ENCODE measurements at regions not wholly inside any gene's neighbourhood (a gene's known extent, or its start where the extent isn't known, plus 50 kb on each side); places are given as distances from the start of the nearest gene placed in this dataset.

DNA sequence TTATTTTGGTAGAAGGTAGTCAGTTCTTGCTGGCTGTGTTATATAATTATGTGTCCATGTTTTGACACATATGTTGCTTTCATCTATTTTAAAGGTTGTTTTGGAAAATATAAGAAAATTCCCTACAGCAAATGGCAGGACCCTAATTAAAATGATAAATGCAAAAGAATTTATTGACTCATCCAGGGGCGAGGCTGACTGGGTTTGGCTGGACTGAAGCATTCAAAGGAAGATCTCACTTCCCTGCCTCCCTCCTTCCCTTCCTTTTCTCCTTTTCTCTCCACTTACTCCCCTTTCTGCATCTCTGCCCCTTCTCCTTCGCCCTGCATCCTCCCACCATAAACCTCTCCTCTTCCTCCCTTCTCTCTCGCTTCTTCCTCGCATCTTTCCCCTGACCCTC, 129.6 kb downstream of the SNAPC1 start:
- no peak for DNase-seq

GRCh38 chr14:61893371-61893940, 131.2 kb downstream of the SNAPC1 start:
- DNase-seq, result no peak

GRCh38 chr14:61894452-61895077, 132.3 kb downstream of the SNAPC1 start:
- DNase-seq, result peak in 44 of 58 donors; percentile 2 to 81 (median 24)

GRCh38 chr14:61897300-61897699, 135.1 kb downstream of the SNAPC1 start:
- no peak for DNase-seq

DNA sequence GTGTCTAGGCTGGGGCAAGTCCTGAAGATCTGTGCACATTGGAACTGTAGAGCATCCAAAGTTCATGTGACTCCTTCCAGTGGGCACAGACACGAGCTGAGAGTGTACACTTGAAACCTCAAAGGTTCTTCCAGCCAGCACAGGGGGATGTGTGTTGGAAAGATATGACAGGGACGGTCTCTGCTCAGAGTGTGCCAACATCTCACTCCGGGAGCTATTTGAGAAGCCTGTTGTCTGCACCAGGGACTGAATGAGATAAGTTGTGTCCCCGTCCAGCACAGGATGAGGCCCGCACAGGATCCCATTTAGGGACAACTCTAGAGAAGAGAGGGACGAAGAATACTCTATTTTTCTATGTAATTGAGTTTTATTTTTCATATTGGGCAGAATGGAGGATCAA, 136.3 kb downstream of the SNAPC1 start:
- DNase-seq, result no peak

DNA sequence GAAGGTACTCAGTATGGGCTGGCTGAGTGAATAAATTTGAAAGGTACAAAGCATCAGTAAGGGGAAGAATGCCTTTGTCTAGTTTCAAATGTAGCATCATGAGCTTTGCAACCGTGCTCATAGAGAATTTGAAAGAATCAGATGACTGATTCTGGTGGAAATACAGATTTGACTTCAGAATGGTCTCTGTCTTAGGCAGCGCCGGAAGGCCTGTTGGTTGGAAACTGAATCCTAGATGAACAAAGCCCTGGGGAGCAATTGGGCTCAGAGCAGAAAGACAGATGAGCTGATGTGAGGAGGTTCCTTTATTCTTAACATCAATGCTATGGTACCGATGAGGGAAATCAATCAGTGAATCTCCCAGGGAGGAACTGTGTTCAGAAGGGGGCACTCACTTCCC, 137.3 kb downstream of the SNAPC1 start:
- no peak for DNase-seq

DNA sequence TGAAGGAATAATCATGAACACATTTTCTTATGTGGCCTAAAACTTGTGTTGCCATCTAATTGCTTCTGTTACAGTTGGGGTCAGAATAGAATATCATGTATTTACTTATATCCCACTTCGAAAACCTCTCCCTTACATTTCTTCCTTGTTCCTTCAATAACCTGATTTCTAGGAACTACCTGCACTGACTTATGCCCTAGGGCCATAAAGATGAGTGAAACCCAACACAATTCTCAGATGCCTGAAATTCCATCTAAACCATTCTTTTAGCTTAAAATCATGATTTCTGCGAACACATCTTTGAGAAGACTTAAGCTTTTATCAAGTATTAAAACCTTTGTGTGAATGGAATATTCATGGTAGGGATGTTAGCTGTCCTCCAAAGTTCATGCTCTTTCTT, 142.7 kb downstream of the SNAPC1 start:
- no peak for DNase-seq

GRCh38 chr14:61911574-61911973, 149.4 kb downstream of the SNAPC1 start:
- peak in 1 of 58 donors; percentile 14 for DNase-seq

- no peak for DNase-seq
Measured at GRCh38 chr14:61918998-61919397, 156.8 kb downstream of the SNAPC1 start.

- no peak for DNase-seq
Measured at GRCh38 chr14:61923348-61923747, 161.1 kb downstream of the SNAPC1 start.

GRCh38 chr14:61925043-61925442, 162.8 kb downstream of the SNAPC1 start:
- peak in 11 of 58 donors; percentile 0 to 26 (median 5) for DNase-seq

DNA sequence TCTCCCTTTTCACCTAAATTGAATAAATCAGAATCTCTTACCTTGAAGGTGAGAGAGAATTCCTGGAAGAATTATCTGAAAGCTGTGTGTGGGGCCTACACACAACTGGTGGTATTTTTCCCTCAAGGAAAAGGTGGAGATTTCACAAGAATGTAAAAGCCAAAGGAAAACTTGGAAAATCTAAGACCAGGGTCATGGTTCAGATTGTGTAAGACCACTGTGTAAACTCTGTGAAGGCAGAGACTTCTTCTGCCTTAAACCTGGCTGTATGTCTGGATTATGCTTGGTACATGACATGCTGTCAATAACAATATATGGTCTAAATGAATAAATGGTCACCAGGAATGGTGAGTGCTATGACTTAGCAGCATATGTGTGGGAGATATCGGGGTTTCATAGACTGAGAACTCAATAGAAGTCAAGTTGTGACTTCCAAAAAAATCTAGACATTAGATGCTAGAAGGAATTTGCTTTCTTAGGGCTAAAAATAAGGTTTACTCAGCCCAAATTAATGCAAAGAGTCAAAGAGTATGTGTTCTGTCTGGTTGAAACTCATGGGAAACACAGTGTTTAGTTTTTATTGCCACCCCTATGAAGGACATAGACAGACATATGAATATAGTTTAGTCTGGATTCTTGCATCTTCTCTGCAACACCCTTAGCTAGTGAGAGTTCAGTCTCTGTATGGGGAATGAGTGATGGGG, 163.7 kb downstream of the SNAPC1 start:
- no peak for DNase-seq

DNA sequence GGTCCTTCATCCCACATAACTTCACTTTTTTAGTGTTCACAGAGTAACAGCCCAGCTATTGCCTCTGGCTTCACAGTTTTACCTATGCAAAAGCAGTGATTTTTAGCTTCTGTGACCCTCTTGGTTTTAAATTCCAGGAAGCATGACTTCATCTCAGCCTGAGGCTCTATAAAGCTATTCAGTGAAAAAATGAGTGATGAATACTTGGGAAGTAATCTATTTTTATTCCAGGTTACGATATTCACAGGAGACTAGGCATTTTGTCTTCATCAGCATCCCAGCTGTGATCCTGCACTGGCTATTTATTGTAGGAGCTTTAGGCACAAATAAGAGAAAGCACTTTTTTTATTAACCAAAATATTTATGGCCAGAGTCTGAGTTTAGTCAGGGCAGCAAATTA, 164.8 kb downstream of the SNAPC1 start:
- DNase-seq, result no peak

DNA sequence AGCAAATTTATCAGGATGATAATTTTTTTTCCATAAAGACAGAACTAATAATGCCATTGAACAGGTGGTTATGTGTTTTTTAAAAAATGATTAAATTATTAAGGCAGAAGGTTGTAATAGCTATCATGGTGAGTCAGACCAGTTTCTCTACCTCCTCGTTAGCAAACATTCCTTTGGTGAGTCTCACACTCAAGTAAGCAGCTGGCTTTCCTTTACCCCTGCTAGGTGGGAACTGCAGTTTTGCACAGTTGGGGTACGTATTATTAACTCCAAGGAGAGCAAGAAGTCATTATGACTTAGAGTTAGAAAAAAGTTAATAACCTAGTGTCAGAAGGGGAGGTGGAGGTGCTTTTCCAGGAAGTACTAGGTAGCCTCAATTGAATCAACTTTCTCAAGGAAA, 165.3 kb downstream of the SNAPC1 start:
- no peak for DNase-seq

DNA sequence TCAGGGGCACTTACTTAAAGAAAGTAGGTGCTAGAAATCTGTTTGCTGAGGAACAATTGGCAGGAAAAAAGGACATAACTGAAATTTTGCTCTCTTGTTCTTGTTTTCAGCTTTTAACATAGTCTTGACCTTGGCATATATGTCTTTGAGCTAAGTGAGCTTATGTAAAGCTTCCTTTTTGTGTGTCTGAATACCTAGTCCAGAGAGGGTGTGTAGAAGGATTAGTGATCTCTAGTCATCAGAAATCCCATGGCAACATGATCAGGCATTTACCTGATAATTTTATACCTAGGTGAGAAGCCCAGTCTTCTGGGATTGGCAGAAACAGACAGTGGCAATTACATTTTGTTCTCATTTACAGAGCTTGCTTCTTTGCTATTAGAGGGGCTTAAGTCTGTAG, 166.1 kb downstream of the SNAPC1 start:
- DNase-seq, result no peak

GRCh38 chr14:61928701-61929100, 166.5 kb downstream of the SNAPC1 start:
- no peak for DNase-seq

GRCh38 chr14:61929651-61930050, 167.4 kb downstream of the SNAPC1 start:
- no peak for DNase-seq

- no peak for DNase-seq
Measured at GRCh38 chr14:61930101-61930857, 168.1 kb downstream of the SNAPC1 start.

DNA sequence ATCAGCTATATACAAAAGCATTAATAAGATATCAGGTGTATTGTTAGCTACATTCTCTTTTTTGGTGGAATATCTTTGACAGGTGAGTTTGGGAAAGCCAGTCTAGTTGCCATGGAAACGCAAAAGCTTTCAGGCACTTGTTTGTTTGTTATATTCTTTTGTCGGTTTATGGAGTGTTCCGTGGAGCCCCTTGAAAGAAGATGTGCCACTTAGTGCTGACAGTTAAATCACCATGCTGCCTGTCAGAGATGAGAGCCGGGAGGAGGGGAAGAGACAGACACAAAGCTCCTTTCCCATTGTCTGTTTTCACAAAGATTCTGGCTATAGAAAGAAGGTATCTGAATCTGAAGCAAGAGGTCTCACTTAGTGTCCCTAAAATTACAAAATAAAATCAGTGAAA, 170.8 kb downstream of the SNAPC1 start:
- no peak for DNase-seq

GRCh38 chr14:61934385-61934784, 172.2 kb downstream of the SNAPC1 start:
- no peak for DNase-seq

DNA sequence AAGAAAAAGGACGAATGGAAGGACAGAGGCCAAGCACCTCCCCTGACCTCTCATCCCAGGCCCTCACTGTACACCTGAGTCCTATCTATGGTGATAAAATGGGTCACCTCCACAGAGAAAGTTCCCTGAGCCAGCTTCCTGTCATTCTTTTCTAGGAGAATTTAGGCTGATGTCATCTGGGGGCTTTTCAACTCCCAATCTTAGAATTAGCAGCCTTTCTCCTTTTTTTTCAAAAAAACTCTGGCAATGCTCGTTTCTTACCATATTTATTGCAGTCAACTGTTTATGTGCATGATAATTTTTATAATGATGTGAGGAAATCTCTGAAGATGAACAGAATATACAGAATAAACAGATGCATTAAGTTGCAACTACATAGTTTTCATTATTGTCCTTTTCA, 177.6 kb downstream of the SNAPC1 start:
- DNase-seq, result no peak
